T1000 (cell line): ENCODE measurements at regions not wholly inside any gene's neighbourhood (a gene's known extent, or its start where the extent isn't known, plus 50 kb on each side); places are given as distances from the start of the nearest gene placed in this dataset.

ENCODE experiments used
- DNase-seq: peaks from one replicate; lab custom pipeline; 2025; ENCODE audit warnings: mixed read lengths; lab: John Stamatoyannopoulos, UW

DNA sequence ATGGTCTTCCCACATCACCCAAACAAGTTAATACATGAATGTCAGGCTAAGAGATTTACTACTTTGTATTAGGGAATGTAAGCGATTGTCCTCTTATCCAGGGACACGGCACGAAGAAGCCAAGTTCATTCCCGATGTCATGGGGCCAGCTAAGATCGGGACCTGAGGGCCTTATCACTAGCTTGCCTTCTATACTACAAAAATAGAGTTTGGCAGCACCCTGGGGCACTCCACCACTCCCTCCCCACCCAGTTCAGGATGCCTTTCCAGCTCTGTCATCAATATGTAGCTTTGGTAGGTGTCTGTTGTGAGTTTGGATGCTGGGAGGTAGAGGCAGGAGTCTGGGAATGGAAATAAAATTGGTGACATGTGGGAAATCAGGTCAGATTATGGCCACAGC lies 197.5 kb downstream of the ATG4C start:
- DNase-seq = no peak

GRCh38 chr1:62988867-62989266 lies 204.9 kb downstream of the ATG4C start:
- no peak for DNase-seq

GRCh38 chr1:62989497-62989896 lies 205.6 kb downstream of the ATG4C start:
- no peak for DNase-seq

DNA sequence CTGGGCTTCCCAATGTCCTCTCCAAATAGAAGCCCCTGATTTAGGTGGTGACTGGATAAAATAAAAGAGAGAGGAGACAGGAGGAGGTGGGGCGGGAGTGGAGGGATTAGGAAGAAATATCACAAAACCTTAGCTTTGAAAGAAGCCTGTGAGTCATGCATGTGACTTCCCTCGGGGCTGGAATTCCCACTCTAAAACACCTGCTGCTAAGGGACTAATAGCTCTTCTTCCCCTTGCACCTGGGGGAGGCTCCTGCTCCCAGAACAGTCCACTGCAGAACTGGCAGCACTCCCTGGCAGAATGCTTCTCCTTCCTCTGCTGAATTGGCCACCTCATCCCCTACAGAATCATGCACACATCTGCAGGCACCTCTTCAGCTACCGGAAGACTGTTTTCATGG lies 207.2 kb downstream of the ATG4C start:
- no peak for DNase-seq

- DNase-seq = no peak
These were observed 209.9 kb downstream of the ATG4C start for GRCh38 chr1:62993844-62994243.

DNA sequence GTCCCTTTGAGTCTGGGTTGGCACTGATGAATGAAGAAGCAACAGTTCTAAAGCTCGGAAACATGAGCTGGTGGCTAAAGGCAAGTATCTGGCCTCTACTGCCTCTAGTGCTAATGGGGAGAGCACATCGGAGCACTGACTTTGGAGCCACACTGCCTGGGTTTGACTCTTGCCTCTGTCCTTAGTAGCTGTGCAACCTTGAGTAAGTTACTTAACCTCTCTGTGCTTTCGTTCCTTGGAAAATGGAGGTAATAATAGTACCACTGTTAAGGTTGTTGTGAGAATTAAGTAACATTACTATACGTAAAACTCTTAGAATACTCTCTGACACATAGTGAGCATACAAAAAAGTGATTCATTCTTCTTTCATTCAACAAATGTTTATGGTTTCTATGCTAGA lies 211.2 kb downstream of the ATG4C start:
- DNase-seq = no peak

DNA sequence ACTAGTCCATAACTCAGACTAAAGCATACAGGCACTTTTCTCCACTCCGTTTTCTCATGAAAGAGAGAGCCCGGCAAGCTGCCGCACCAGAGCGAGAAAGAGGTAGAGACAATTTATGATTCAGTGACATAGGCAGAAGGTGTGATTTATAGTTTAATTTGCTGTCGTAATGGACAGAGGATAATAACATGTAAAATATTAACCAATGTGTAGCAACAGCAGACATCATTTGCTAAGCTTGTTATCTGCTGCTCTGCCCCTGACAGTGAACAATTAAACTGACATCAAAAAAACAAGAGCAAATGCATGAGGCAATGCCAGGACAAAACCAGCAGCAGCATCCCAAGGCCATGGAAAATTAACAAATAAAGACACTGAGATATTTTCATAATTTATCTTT lies 214.0 kb downstream of the ATG4C start:
- DNase-seq = no peak

- DNase-seq = no peak
These were observed 215.1 kb downstream of the ATG4C start for GRCh38 chr1:62998845-62999649.

GRCh38 chr1:63000508-63000907 lies 216.6 kb downstream of the ATG4C start:
- no peak for DNase-seq

DNA sequence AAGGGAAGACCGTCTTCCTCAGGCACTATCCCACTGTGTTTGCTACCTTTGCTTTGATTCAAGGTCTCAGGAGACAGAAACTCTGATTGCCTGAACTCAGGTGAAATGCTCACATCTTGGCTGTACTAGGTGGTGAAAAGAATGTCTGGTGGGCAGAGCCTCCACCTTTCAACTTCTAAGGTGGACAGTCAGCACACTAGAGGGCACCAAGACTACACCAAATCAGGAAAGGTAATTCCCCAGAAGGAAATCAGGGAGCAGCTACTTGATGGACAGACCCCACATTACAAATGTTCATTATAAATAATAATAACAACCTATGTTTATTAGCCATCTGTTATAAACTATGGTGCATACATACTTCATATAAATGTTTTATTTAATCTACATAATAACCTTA lies 220.9 kb downstream of the ATG4C start:
- no peak for DNase-seq

- DNase-seq = no peak
These were observed 221.9 kb downstream of the ATG4C start for GRCh38 chr1:63005812-63006211.

GRCh38 chr1:63009421-63009820 lies 225.5 kb downstream of the ATG4C start:
- no peak for DNase-seq

DNA sequence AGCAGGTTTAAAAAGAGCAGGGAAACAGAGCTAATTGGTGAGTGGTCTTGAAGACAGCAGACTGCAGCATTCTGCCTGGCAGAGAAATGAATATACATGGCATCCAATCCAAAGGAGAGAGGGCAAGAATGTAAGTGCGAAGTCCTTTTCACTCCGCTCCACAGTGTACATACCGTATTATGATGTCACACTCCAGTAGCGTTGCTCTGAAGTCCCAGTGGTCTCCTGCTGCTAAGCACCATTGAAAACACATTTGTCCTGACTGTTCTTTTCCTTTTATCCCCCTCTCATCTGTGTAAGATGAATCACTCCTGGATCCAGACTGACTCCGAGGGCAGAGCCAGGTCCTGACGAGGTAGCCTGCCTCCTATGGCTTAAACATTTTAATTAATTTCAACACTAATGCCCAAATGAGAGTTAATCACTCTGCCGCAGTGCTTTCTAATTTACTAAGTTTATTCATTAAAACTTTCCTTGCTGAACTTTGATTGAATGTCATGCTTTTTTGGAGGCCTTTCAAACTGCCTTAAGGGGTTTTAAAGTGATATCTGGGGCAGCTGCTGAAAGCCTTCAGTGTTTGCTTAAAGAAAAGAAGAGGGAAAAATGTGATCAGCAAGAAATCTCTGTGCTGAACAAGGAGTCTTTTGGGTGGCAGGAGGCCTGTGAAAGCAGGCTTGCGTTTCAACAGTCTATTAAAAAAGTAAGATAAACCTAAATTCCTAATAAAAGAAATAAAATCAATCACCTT lies 227.2 kb downstream of the ATG4C start:
- no peak for DNase-seq

DNA sequence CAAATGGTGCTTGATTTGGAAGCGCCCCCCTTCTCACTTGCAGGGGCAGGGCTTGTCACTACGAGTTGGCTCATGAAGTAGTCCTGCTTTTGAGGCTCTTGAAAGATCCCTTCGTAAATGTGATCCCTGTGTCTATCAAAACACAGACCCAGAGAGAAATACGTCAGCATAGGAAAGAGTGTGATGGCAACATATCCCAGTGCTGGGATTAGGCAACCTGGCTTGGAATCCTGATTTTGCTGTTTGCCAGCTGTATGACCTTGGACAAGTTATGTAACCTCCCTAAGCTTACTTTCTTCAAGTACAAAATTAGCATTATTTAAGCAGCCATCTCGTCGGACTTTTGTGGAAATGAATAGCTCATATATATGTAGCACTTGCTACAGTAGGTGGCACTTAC lies 228.4 kb downstream of the ATG4C start:
- no peak for DNase-seq

GRCh38 chr1:63014267-63014666 lies 230.3 kb downstream of the ATG4C start:
- no peak for DNase-seq

DNA sequence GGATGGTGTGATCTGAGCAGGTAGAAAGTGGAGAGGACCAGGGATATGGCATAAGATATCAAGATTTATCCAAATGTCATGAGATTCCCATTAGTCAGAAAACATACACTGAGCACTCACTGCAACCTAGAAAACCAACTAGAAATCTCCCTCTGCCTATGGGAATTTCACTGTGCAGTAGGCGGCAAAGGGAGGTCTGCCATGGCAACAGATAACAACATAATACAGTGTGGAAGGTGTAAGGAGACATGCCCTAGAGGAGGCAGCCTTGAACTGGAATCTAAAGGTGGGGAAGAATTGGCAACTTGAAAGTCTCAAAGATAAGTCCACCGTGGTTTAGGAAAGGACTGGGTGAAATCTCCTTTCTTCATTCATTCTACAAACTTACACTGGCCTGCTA lies 238.4 kb downstream of the ATG4C start:
- no peak for DNase-seq

DNA sequence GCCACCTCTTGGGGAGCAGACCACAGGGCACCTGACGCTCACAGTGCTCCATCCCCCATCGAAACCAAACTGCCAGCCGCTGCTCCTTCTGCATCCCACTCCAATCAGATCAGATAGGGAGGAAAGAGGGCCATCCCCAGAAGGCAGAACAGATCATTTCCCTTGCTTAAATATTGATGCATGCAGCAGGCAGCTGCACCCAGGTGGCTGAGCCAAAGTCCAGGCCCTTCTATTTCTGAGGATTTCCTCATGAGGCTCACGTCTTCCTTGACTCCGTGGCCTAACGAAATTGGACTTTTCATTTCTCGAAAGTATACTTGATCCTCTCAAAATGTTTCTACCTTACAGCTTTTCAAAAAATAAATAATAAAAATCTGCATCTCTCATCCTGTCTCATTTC lies 239.2 kb downstream of the ATG4C start:
- DNase-seq = no peak

GRCh38 chr1:63023637-63024036 lies 239.7 kb downstream of the ATG4C start:
- no peak for DNase-seq

- DNase-seq = no peak
These were observed 240.2 kb downstream of the ATG4C start for GRCh38 chr1:63024132-63024531.

DNA sequence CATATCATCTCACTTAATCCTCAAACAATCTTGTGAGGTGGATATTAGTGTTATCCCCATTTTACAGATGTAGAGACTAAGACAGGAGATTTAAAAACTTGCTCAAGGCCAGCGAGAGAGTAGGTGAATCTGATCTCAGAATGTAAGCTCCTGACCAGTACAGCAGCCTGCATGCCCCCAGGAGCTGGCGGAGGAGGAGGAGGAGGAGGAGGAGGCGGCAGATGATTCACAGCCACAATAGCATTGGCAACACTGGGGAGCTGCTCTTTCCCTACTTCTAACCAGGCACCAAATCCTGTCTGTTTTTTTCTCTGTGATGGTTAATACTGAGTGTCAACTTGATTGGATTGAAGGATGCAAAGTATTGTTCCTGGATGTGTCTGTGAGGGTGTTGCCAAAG lies 243.2 kb downstream of the ATG4C start:
- DNase-seq = no peak

- DNase-seq = no peak
These were observed 248.2 kb downstream of the ATG4C start for GRCh38 chr1:63032171-63032570.

DNA sequence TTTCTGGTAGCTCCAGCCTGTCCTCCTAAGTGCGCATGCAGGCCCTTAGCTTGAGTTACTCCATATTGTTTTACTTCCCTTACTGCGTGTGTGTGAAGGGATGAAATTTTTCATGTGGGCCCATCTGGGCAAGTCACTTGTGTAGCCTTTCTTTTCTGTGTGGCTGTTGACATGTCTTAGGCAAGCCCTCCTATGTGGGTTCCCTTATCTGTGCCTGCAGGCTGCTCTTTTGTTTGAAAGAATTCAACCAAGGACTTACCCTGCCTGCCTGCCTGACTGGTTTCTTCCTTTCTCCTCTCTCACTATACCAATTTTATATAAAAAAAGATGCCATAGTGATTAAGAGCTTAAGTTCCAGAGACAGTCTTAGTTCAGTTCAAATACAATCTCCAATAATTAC lies 249.3 kb downstream of the ATG4C start:
- no peak for DNase-seq

- DNase-seq = no peak
These were observed 250.3 kb downstream of the ATG4C start for GRCh38 chr1:63034256-63034655.

GRCh38 chr1:63038586-63038985 lies 254.7 kb downstream of the ATG4C start:
- no peak for DNase-seq
